Mesothelial cell of epicardium (in vitro differentiated cells): ENCODE measurements at regions not wholly inside any gene's neighbourhood (a gene's known extent, or its start where the extent isn't known, plus 50 kb on each side); places are given as distances from the start of the nearest gene placed in this dataset.

ENCODE experiments used
- DNase-seq, 2 experiments: peaks; one replicate each; pipeline ENCODE4 v3.0.0; 2021; ENCODE audit warnings: low spot score in 2 of 2; ENCODE audit not compliant: unreplicated experiment in 2 of 2
- H3K27ac Mint-ChIP-seq: 2 replicates; pipeline ENCODE4 v1.8.0; 2021; ENCODE audit warnings: mixed read lengths
- H3K27me3 Mint-ChIP-seq: 2 replicates; pipeline ENCODE4 v1.8.0; 2021; ENCODE audit warnings: low read depth, mixed read lengths
- H3K36me3 Mint-ChIP-seq: 2 replicates; pipeline ENCODE4 v1.8.0; 2021; ENCODE audit warnings: mixed read lengths
- H3K4me1 Mint-ChIP-seq: 2 replicates; pipeline ENCODE4 v1.8.0; 2021; ENCODE audit warnings: mixed read lengths
- H3K4me3 Mint-ChIP-seq: 2 replicates; pipeline ENCODE4 v1.8.0; 2021; ENCODE audit warnings: mild to moderate bottlenecking, moderate library complexity, mixed read lengths
- H3K9me3 Mint-ChIP-seq: 2 replicates; pipeline ENCODE4 v1.8.0; 2021; ENCODE audit warnings: mixed read lengths
- CTCF ChIP-seq: fragments of 200-600 bp; sonication (generic); IDR thresholded peaks from one replicate; pipeline ENCODE4 v1.5.0; 2021; ENCODE audit warnings: antibody characterized with exemption; ENCODE audit not compliant: unreplicated experiment

DNA sequence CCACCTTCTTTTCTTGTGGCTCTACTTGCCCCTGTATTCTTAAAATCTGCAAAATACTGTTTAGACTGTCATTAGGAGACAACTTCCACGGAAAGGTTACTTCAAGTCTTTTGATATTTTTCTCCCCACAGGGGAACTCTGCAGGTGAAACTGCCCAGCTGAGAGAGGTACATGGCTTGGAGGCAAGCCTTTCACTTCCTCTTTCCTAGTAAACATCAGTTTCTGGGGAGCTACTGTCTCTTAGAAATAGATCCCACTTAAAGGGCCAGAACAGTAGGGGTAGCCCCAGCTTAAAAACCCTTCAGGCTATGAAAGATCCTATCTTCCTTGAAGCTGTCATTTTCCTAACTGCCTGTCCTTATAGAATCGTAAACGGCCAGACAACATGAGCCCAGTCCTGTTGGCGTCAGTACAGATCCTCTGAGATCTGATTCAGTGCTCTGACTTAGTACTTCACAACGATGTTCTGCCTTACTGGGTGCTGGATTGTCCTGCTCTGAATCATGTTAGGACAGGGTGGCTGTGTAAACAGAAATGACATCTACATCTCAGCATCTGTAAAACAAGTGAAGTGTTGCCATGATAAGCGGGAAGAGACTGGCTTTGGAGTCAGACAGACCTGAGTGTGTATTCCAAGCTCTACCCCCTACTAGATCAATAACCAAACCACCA lies 102.1 kb downstream of the ITIH6 start:
- Mint-ChIP-seq H3K36me3 (no peaks in the 10 kb centered on the region), H3K27ac (peak overlapping the region; percentile 59), H3K4me3 (no peak overlapping the region), H3K27me3 (peaks cover 6% of the 10 kb centered on the region), H3K9me3 (peaks cover 26% of the 10 kb centered on the region), H3K4me1 (peaks cover 16% of the 10 kb centered on the region)
- DNase-seq, result no peak
- TF ChIP-seq CTCF, result no peak
